C4-2B (cell line): ENCODE measurements at regions not wholly inside any gene's neighbourhood (a gene's known extent, or its start where the extent isn't known, plus 50 kb on each side); places are given as distances from the start of the nearest gene placed in this dataset.

Experiments
- ZFX ChIP-seq: fragments of 450-650 bp; IDR thresholded peaks from 2 replicates; pipeline ENCODE4 v1.6.1; 2017
- TF ChIP-seq, protein P1 (sequence below): fragments of 450-650 bp; conservative IDR thresholded peaks from 2 replicates; pipeline ENCODE4 v1.5.1; 2017; ENCODE audit warnings: mild to moderate bottlenecking

- TF ChIP-seq, protein P1, sequence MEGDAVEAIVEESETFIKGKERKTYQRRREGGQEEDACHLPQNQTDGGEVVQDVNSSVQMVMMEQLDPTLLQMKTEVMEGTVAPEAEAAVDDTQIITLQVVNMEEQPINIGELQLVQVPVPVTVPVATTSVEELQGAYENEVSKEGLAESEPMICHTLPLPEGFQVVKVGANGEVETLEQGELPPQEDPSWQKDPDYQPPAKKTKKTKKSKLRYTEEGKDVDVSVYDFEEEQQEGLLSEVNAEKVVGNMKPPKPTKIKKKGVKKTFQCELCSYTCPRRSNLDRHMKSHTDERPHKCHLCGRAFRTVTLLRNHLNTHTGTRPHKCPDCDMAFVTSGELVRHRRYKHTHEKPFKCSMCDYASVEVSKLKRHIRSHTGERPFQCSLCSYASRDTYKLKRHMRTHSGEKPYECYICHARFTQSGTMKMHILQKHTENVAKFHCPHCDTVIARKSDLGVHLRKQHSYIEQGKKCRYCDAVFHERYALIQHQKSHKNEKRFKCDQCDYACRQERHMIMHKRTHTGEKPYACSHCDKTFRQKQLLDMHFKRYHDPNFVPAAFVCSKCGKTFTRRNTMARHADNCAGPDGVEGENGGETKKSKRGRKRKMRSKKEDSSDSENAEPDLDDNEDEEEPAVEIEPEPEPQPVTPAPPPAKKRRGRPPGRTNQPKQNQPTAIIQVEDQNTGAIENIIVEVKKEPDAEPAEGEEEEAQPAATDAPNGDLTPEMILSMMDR = no peak
- no peak for TF ChIP-seq ZFX
Measured at GRCh38 chr20:59458645-59459044, 145.7 kb upstream of the PHACTR3 start.
